Psoas muscle (tissue), 7 donors: ENCODE measurements at regions not wholly inside any gene's neighbourhood (a gene's known extent, or its start where the extent isn't known, plus 50 kb on each side); places are given as distances from the start of the nearest gene placed in this dataset.

ENCODE experiments used
- ATAC-seq, 4 donors: fragments of 200-7000 bp; cut with Tn5 transposase; one replicate each; pipeline ENCODE4 v1.9.1; 2020; ENCODE audit warnings: moderate library complexity in 3 of 4, mild to moderate bottlenecking in 2 of 4
- DNase-seq, 2 donors: peaks; one replicate each; pipeline ENCODE4 v3.0.0-alpha.2; 2020
- H3K27ac ChIP-seq: fragments of 200-600 bp; one replicate; pipeline ENCODE4 v1.8.0; 2022
- H3K27me3 ChIP-seq, 3 donors: fragments of 200-600 bp in 1 of 3; one replicate each; pipeline versions ENCODE4 v1.6.1 to v1.8.0; 2013 to 2022; ENCODE audit warnings: low read length in 2 of 3, mild to moderate bottlenecking in 2 of 3, moderate library complexity in 1 of 3; ENCODE audit not compliant: insufficient read depth in 3 of 3
- H3K36me3 ChIP-seq, 2 donors: fragments of 200-600 bp in 1 of 2; one replicate each; pipeline versions ENCODE4 v1.6.1 to v1.8.0; 2013 to 2022; ENCODE audit warnings: low read depth in 1 of 2, mild to moderate bottlenecking in 1 of 2, moderate library complexity in 1 of 2; ENCODE audit not compliant: insufficient read depth in 1 of 2
- H3K4me1 ChIP-seq: fragments of 200-600 bp; one replicate; pipeline ENCODE4 v1.8.0; 2022
- H3K4me3 ChIP-seq: fragments of 200-600 bp; one replicate; pipeline ENCODE4 v1.8.0; 2022; ENCODE audit warnings: mild to moderate bottlenecking
- H3K9me3 ChIP-seq: fragments of 200-600 bp; one replicate; pipeline ENCODE4 v1.8.0; 2022
- CTCF ChIP-seq: fragments of 200-600 bp; IDR thresholded peaks from one replicate; pipeline ENCODE4 v1.8.0; 2022; ENCODE audit warnings: antibody characterized with exemption
- WGBS, 3 donors: extraction: QIAGEN DNeasy Blood & Tissue Kit; methylation state at CpG; one replicate each; pipeline versions ENCODE4 v1.1.6 to v1.1.7; 2013; 5-methylcytosine and 5-hydroxymethylcytosine counted together
- intact Hi-C, 2 donors: fragments of 100-400 bp; cut with DNase I; formaldehyde crosslinking; loops; one replicate each; pipeline versions ENCODE4 v1.11.0 to v1.14.2; 2022
- donor health status: healthy with polysubstance abuse.
- donor health status: DM: no; HTN: no; CAD: no; lungs with moderate emphysema.
- donor health status: Bipolar disorder and iron deficiency.
- donor health status: healthy.
- donor health status: DM: yes; HTN: yes; CAD: no.
- donor health status: DM: no; HTN: no; CAD: no.
- donor health status: DM: yes; HTN: yes; CAD: no.

- H3K36me3 ChIP-seq = no peaks in the 10 kb centered on the region
These were observed 193.9 kb downstream of the OMA1 start for GRCh38 chr1:58352476-58353092.

GRCh38 chr1:58346036-58346355 is 200.5 kb downstream of the OMA1 start:
- intact Hi-C loops = no loop called here
- 66 to 80% (median 75%) methylated on average over 7 of the region's 7 CpGs for WGBS, 3 donors
- Histone ChIP-seq H3K4me3 (no peak overlapping the region), H3K4me1 (no peaks in the 10 kb centered on the region), H3K9me3 (no peaks in the 10 kb centered on the region), H3K27me3 (no peaks in the 10 kb centered on the region), H3K36me3 (no peaks in the 10 kb centered on the region), H3K27ac (no peak overlapping the region)
- no peak for TF ChIP-seq CTCF
- ATAC-seq (no peak), DNase-seq (no peak)

More at GRCh38 chr1:58352476-58353092, 193.9 kb downstream of the OMA1 start:
- DNase-seq = no peak
- no peak for TF ChIP-seq CTCF
- Histone ChIP-seq H3K9me3 (no peaks in the 10 kb centered on the region), H3K4me3 (no peak overlapping the region), H3K27ac (no peak overlapping the region), H3K4me1 (peaks cover 6% of the 10 kb centered on the region), H3K27me3 (no peaks in the 10 kb centered on the region)
- intact Hi-C loops = no loop called here
- no peak for ATAC-seq
- WGBS, 3 donors = 79 to 87% (median 85%) methylated on average over 6 of the region's 6 CpGs

GRCh38 chr1:58345215-58346035 is 201.1 kb downstream of the OMA1 start:
- H3K9me3 ChIP-seq = no peaks in the 10 kb centered on the region
- H3K27ac ChIP-seq = no peak overlapping the region
- no peak for ATAC-seq
- no peaks in the 10 kb centered on the region for H3K27me3 ChIP-seq
- no peak overlapping the region for H3K4me3 ChIP-seq
- no peaks in the 10 kb centered on the region for H3K36me3 ChIP-seq
- TF ChIP-seq CTCF = no peak
- no peaks in the 10 kb centered on the region for H3K4me1 ChIP-seq
- DNase-seq = no peak
- WGBS, 3 donors = 57 to 73% (median 66%) methylated on average over 5 of the region's 5 CpGs
- intact Hi-C loops = no loop called here

- no peak for DNase-seq
- Histone ChIP-seq H3K27ac (no peak overlapping the region), H3K9me3 (no peaks in the 10 kb centered on the region), H3K4me3 (no peak overlapping the region), H3K36me3 (no peaks in the 10 kb centered on the region), H3K27me3 (no peaks in the 10 kb centered on the region), H3K4me1 (no peaks in the 10 kb centered on the region)
- no peak for TF ChIP-seq CTCF
- intact Hi-C loops = no loop called here
- ATAC-seq = no peak
- WGBS, 3 donors = 47 to 60% (median 60%) methylated on average over 4 of the region's 4 CpGs
These were observed 206.3 kb downstream of the OMA1 start for GRCh38 chr1:58340185-58340584.
